Effector CD8-positive, alpha-beta T cell (primary cell): ENCODE measurements at regions not wholly inside any gene's neighbourhood (a gene's known extent, or its start where the extent isn't known, plus 50 kb on each side); places are given as distances from the start of the nearest gene placed in this dataset.
A peak's percentile ranks its signal among the peaks of the same experiment; 100 is the strongest.
"Not testable (repeated sequence)": the region's sequence is repeated elsewhere in the genome, so short reads cannot be mapped to it uniquely, and the experiment has no call there.

Experiments used
- DNase-seq: peaks from one replicate; lab custom pipeline; 2025; lab: John Stamatoyannopoulos, UW

GRCh38 chr10:21293518-21294356 is 231.7 kb downstream of the SKIDA1 start:
- DNase-seq, result no peak

- DNase-seq, result no peak
Observed at GRCh38 chr10:21292763-21293517, 232.5 kb downstream of the SKIDA1 start.

GRCh38 chr10:21290499-21291160 is 234.9 kb downstream of the SKIDA1 start:
- DNase-seq, result no peak

- no peak for DNase-seq
Observed at GRCh38 chr10:21289961-21290360, 235.5 kb downstream of the SKIDA1 start.

- DNase-seq, result no peak
Observed at GRCh38 chr10:21289271-21289670, 236.2 kb downstream of the SKIDA1 start.

GRCh38 chr10:21285742-21286331 is 239.6 kb downstream of the SKIDA1 start:
- no peak for DNase-seq

GRCh38 chr10:21285207-21285606 is 240.3 kb downstream of the SKIDA1 start:
- DNase-seq, result no peak

GRCh38 chr10:21284301-21284700 is 241.2 kb downstream of the SKIDA1 start:
- DNase-seq, result no peak

GRCh38 chr10:21283053-21283452 is 242.4 kb downstream of the SKIDA1 start:
- DNase-seq, result not testable (repeated sequence)

GRCh38 chr10:21281765-21282484 is 243.6 kb downstream of the SKIDA1 start:
- no peak for DNase-seq

GRCh38 chr10:21280971-21281572 is 244.4 kb downstream of the SKIDA1 start:
- no peak for DNase-seq

- no peak for DNase-seq
Observed at GRCh38 chr10:21280037-21280436, 245.4 kb downstream of the SKIDA1 start.

GRCh38 chr10:21279217-21279575 is 246.3 kb downstream of the SKIDA1 start:
- no peak for DNase-seq

GRCh38 chr10:21278491-21279216 is 246.8 kb downstream of the SKIDA1 start:
- peak; percentile 29 for DNase-seq

GRCh38 chr10:21273400-21273968 is 252.0 kb downstream of the SKIDA1 start:
- DNase-seq, result no peak

GRCh38 chr10:21272643-21273399 is 252.7 kb downstream of the SKIDA1 start:
- no peak for DNase-seq

GRCh38 chr10:21270976-21271375 is 254.5 kb downstream of the SKIDA1 start:
- DNase-seq, result no peak

GRCh38 chr10:21269289-21269688 is 256.2 kb downstream of the SKIDA1 start:
- DNase-seq, result no peak

- DNase-seq, result no peak
Observed at GRCh38 chr10:21265622-21266021, 259.9 kb downstream of the SKIDA1 start.
